IPS DF 6.9 (cell line): ENCODE measurements at regions not wholly inside any gene's neighbourhood (a gene's known extent, or its start where the extent isn't known, plus 50 kb on each side); places are given as distances from the start of the nearest gene placed in this dataset.

Source experiments
- DNase-seq: peaks from one replicate; pipeline ENCODE4 v3.0.0-alpha.2; 2013; ENCODE audit warnings: low read depth, low spot score
- H3K27ac ChIP-seq: one replicate; pipeline ENCODE4 v1.5.1; 2013; ENCODE audit warnings: low read length, control low read depth
- H3K27me3 ChIP-seq: 2 replicates; pipeline ENCODE4 v1.6.1; 2013; ENCODE audit warnings: mild to moderate bottlenecking, low read length; ENCODE audit not compliant: control insufficient read depth, insufficient read depth
- H3K36me3 ChIP-seq: 2 replicates; pipeline ENCODE4 v1.6.1; 2013; ENCODE audit warnings: low read length; ENCODE audit not compliant: control insufficient read depth, insufficient read depth
- H3K4me1 ChIP-seq: 2 replicates; pipeline ENCODE4 v1.6.1; 2013; ENCODE audit warnings: low read length; ENCODE audit not compliant: control insufficient read depth, insufficient read depth
- H3K4me3 ChIP-seq: 2 replicates; pipeline ENCODE4 v1.5.1; 2013; ENCODE audit warnings: mild to moderate bottlenecking, low read length
- H3K9me3 ChIP-seq: 2 replicates; pipeline ENCODE4 v1.6.1; 2013; ENCODE audit warnings: low read length, inconsistent platforms; ENCODE audit not compliant: control insufficient read depth, insufficient read depth
- WGBS: extraction: QIAGEN DNeasy Blood & Tissue Kit; methylation state at CpG from one replicate; pipeline ENCODE4 v1.1.7; 2013; ENCODE audit warnings: mixed read lengths, missing lambda C conversion rate; ENCODE audit not compliant: insufficient read length, insufficient coverage; 5-methylcytosine and 5-hydroxymethylcytosine counted together

DNA sequence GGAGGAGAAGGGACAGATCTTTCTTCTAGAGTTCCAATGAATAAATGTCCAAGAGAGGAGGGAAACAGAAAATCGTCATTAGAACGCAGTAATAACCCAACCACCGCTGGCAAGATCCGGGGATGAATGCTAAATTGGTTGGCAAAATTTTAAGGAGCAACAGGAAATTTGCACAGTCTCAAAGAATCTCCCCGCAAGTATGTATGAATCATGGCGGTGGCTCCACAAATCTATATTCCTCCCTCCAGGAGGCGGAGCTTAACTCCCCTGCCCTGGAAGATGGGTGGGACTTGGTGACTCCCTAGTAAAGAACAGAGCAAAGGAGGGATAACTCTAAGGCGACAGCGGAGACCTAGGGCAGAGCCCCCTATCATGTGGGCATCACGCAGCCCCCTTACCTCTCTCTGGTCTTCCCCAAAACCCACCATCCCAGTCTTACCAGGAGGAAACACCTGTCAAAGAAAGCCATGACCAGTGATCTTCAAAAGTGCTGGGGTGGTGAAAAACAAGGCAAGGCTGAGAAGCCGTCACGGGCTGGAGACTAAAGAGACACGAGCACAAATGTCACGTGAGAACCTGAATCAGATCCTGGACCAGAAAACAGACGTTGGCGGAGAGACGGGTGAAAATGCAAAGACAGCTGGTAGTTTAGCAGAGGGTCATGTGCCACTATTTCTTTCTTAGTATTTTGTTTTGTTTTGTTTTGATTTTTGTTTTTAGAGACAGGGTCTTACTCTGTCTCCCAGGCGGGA is 125.8 kb downstream of the NCOR2 start:
- no peaks in the 10 kb centered on the region for H3K27me3 ChIP-seq
- no peaks in the 10 kb centered on the region for H3K9me3 ChIP-seq
- H3K36me3 ChIP-seq = peaks cover 4% of the 10 kb centered on the region; the same call in 1 of the 2 replicates
- H3K4me1 ChIP-seq = no peaks in the 10 kb centered on the region; the same call in 1 of the 2 replicates
- no peak overlapping the region for H3K4me3 ChIP-seq
- WGBS = no CpG with 5 or more reads among the region's 18 CpGs
- H3K27ac ChIP-seq = no peak overlapping the region
- no peak for DNase-seq

DNA sequence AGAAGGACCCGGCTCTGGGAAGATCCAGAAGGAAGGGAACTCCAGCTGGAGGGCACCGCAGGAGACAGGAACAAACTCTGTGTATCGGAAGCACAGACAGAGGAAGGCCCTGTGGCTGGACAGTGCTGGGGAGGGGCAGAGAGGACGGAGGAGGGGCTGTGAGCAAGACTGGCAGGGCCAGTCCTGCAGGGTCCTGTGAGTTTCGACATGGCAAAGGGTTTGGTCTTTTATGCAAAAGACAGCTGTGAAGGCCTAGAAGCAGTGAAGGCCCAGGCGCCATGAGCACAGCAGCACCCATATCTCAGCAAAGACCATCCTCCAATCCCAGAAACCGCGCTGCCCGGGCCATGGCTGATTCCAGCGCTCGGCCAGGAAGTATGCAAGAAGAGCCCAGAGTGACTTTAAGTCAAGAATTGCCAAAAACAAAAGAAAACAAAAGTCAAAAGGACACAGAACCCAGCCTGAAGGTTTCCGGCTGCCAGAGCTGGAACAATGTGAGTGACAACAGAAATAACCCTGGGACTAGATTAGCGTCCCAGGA is 126.5 kb downstream of the NCOR2 start:
- WGBS = no CpG with 5 or more reads among the region's 13 CpGs
- no peaks in the 10 kb centered on the region; the same call in 1 of the 2 replicates for H3K4me1 ChIP-seq
- H3K27ac ChIP-seq = no peak overlapping the region
- H3K27me3 ChIP-seq = no peaks in the 10 kb centered on the region
- H3K36me3 ChIP-seq = peaks cover 4% of the 10 kb centered on the region; the same call in 1 of the 2 replicates
- no peaks in the 10 kb centered on the region for H3K9me3 ChIP-seq
- DNase-seq = no peak
- H3K4me3 ChIP-seq = no peak overlapping the region

DNA sequence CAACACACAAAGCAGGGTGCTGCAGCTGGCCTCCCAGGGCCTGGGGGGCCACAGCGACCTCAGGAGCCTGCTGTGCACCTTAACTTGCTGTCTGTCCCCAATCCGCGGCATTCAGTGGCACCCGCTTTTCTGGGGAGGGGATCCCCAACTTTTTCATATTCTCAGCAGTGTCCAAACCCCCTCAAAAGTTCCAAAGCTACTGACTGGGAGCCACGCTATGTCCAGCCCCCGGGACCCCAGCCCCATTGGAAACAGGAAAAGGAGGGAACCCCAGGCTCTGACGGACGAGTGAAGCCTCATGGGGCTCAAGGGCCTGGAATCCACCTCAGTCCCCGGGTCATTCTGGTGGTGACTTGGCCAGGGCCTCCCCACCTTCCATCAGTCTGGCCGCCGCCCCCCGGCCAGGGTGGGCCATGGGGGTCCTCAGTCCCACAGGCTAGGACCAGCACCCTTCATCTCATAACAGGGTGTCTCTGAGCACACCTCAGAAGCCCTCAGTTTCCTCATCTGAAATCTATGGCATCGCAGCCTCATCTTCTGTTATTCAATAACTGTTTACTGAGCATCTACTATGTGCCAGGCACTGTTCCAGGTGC is 127.3 kb downstream of the NCOR2 start:
- DNase-seq = no peak
- H3K27me3 ChIP-seq = no peaks in the 10 kb centered on the region
- H3K4me3 ChIP-seq = no peak overlapping the region; the same call in 1 of the 2 replicates
- no peaks in the 10 kb centered on the region for H3K9me3 ChIP-seq
- no peaks in the 10 kb centered on the region; the same call in 1 of the 2 replicates for H3K4me1 ChIP-seq
- WGBS = no CpG with 5 or more reads among the region's 13 CpGs
- H3K27ac ChIP-seq = no peak overlapping the region
- peaks cover 4% of the 10 kb centered on the region; the same call in 1 of the 2 replicates for H3K36me3 ChIP-seq

DNA sequence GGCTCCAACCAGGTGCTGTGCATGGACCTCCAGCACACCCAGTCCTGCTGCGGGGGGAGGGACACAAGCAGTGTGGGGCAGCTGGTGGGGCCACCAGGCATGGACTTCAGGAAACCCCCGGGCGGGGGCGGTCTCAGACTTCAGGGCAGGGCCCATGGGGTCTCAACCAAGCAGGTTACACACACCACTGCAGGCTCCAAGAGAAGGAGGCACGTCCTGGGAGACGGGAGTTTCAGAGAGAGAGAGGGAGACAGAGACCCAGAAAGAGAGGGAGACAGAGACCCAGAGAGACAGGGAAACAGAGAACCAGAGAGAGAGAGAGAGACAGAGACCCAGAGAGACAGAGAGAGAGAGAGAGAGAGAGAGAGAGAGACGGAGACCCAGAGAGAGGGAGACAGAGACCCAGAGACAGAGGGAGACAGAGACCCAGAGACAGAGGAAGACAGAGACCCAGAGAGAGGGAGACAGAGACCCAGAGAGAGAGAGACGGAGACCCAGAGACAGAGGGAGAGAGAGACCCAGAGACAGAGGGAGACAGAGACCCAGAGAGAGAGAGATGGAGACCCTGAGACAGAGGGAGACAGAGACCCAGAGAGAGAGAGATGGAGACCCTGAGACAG is 128.9 kb downstream of the NCOR2 start:
- no CpG with 5 or more reads among the region's 8 CpGs for WGBS
- Histone ChIP-seq H3K9me3 (no peaks in the 10 kb centered on the region), H3K27ac (no peak overlapping the region), H3K4me1 (no peaks in the 10 kb centered on the region; the same call in 1 of the 2 replicates), H3K4me3 (no peak overlapping the region), H3K27me3 (no peaks in the 10 kb centered on the region), H3K36me3 (peaks cover 4% of the 10 kb centered on the region; the same call in 1 of the 2 replicates)
- no peak for DNase-seq

DNA sequence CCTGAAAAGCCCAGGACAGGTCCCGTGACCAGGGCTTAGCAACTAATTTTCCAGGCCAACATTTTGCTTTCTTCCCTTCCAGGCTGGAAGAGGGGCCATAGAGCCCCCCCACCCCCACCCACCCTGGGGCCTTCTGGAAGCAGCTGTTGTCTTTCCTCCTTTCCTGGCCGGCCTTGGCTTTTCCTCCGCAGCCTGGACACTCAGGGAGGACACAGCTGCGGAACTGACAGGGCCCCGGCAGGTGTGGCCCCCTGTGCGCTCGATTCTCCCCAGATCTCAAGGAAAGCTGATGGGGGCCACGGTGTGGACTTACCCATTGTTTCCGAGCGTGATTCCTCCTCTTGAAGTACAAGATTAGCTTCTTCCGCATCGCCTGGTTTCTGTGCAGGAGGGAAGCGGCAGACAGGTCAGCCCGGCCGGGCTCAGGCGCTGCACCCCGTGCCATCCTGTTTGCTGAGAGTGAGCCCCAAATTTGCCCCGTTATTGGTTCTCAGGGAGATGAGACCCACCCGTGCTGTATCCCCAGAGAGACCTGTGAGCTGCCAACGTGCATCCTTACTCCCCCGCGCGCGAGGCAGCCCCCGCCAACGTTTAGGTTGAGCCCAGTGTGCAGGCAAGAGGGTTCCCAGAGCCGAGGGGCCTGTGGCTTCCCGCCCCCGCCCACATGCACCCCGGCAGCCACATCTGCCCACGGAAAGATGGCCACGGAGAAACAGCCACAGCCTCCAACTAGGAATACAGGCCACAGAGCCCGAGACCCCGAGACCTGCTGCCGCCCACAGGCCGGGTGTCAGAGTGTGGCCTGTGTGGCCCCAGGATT is 129.6 kb downstream of the NCOR2 start:
- no peak for DNase-seq
- Histone ChIP-seq H3K27ac (no peak overlapping the region), H3K9me3 (no peaks in the 10 kb centered on the region), H3K27me3 (no peaks in the 10 kb centered on the region), H3K4me1 (no peaks in the 10 kb centered on the region; the same call in 1 of the 2 replicates), H3K4me3 (no peak overlapping the region), H3K36me3 (no peaks in the 10 kb centered on the region; the same call in 1 of the 2 replicates)
- WGBS = no CpG with 5 or more reads among the region's 36 CpGs

DNA sequence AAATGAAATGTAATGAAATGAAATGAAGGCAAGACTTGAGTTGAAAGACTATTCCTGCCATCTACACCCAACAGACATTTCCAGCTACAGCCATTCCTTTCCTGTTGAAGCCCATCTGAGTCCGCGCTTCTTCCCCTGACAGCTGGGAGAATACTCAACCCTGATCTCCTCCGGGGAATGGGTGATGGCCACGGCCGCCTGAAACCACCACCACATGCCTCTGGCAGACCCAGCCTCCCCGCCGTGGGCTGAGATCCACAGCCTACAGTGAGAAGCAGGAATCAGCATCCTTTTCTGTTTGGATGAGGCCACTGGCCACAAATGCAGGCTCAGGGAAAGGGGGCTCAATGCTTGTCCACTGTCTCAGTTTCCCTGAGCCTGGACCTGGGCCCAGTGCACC is 130.3 kb downstream of the NCOR2 start:
- Histone ChIP-seq H3K36me3 (no peaks in the 10 kb centered on the region; the same call in 1 of the 2 replicates), H3K27ac (no peak overlapping the region), H3K4me3 (no peak overlapping the region), H3K27me3 (no peaks in the 10 kb centered on the region), H3K9me3 (no peaks in the 10 kb centered on the region), H3K4me1 (no peaks in the 10 kb centered on the region; the same call in 1 of the 2 replicates)
- WGBS = no CpG with 5 or more reads among the region's 7 CpGs
- no peak for DNase-seq

DNA sequence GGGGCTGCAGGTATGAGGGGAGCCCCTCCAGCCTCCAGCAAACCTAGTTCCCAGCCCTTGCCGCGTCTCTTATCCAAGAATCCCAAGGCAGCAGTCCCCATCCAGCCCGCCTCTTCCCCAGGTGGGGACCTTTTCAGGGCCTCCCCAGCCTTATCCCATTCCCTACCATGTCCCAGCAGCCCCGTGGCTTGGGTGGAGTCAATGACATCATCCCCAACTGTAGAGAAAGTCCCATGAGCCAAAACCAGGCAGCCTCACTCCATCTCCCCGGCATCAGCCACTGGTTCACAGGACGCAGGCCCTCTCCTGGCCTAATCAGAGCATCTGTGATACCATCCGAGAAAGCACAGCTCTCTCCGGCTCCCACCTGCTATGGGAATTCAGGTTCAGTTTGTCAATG is 131.0 kb downstream of the NCOR2 start:
- Histone ChIP-seq H3K4me3 (no peak overlapping the region), H3K4me1 (no peaks in the 10 kb centered on the region; the same call in 1 of the 2 replicates), H3K36me3 (no peaks in the 10 kb centered on the region; the same call in 1 of the 2 replicates), H3K27me3 (no peaks in the 10 kb centered on the region), H3K27ac (no peak overlapping the region), H3K9me3 (no peaks in the 10 kb centered on the region)
- no CpG with 5 or more reads among the region's 8 CpGs for WGBS
- no peak for DNase-seq

DNA sequence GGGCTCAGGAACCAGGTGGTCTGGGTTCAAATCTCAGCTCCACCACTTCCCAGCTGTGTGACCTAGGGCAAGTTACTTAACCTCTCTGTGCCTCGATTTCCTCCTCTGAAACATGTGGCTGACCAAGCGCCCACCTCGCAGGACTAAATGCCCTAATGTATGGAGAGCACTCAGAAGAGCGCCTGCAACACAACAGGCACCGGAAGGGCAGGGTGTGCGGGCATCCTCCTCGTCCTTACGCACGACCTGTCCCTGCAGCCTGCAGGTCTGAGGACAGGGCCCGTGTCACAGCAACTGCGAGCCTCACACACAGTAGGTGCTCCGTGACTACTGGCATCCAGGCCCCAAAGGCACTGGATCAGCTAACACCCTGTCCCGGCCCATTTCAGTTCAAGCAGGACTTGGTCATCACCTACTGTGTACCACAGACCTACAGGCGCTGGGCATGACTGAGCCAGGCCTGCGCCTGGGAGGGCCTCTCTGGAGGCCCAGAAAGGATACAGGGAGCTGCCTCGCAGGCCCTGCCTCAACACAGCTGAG is 131.5 kb downstream of the NCOR2 start:
- Histone ChIP-seq H3K4me1 (no peaks in the 10 kb centered on the region; the same call in 1 of the 2 replicates), H3K27ac (no peak overlapping the region), H3K4me3 (no peak overlapping the region), H3K27me3 (no peaks in the 10 kb centered on the region), H3K9me3 (no peaks in the 10 kb centered on the region), H3K36me3 (peaks cover 3% of the 10 kb centered on the region)
- DNase-seq = no peak
- no CpG with 5 or more reads among the region's 16 CpGs for WGBS

DNA sequence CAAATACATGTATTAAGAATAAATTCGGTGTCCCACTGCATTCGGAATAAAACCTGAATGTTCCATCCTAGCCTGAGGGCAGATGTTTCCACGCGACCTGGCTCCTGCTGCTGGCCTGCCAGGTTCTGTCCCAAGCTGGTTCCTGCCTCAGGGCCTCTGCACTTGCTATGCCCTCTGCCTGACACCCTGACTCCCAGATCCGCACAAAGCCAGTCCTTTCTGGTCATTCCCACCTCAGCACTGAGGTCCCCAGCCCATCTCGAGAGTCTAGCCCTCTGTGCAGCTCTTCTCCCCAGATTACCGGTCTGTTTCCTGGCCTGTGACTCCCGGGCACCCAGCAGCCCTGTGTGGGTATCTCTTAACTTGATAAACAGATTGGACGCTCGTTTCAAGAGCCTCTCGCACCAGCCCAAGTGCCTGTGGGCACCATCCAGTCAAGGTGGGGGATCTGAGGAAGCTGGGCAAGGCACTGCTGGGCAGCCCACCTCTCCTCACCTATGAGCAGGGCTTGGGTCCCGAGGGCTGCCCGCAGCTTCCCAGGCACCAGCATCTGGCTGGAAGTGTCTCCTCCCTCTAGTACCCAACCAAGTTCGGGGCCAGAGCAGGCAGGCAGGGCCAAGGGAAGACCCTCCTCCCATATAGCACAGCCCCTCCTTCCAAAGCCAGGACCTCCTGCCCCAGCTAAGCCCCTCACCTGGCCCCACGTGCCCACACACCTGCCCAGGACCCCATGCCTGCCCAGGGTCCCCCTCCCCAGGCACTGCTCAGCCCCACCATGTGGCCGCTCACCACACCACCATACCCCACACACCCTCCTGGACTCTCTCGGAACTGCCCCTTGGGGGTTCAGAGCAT is 132.2 kb downstream of the NCOR2 start:
- no peaks in the 10 kb centered on the region for H3K27me3 ChIP-seq
- no CpG with 5 or more reads among the region's 17 CpGs for WGBS
- H3K27ac ChIP-seq = no peak overlapping the region
- H3K4me1 ChIP-seq = no peaks in the 10 kb centered on the region
- no peak overlapping the region for H3K4me3 ChIP-seq
- peaks cover 9% of the 10 kb centered on the region for H3K36me3 ChIP-seq
- H3K9me3 ChIP-seq = no peaks in the 10 kb centered on the region
- DNase-seq = no peak
